H1 (cell line): ENCODE measurements at regions not wholly inside any gene's neighbourhood (a gene's known extent, or its start where the extent isn't known, plus 50 kb on each side); places are given as distances from the start of the nearest gene placed in this dataset.

Experiments
- CBX8 ChIP-seq: fragments of 300-800, 300-1000 bp; sonication (generic); IDR thresholded peaks from 2 replicates; pipeline ENCODE4 v1.7.1; 2016; ENCODE audit warnings: low read depth, low read length, borderline replicate concordance
- EGR1 ChIP-seq: IDR thresholded peaks from 2 replicates; pipeline ENCODE4 v1.6.1; 2011; ENCODE audit warnings: low read depth, low read length, borderline replicate concordance
- EP300 ChIP-seq, 2 experiments: IDR thresholded peaks; 1 replicate in 1 of 2; 2 replicates in 1 of 2; pipeline ENCODE4 v1.6.1; 2011 to 2012; ENCODE audit warnings: low read depth in 2 of 2, low read length in 2 of 2, mild to moderate bottlenecking in 2 of 2, borderline replicate concordance in 1 of 2, inconsistent platforms in 1 of 2, moderate library complexity in 1 of 2
- EZH2 ChIP-seq: fragments of 200-600 bp; sonication (generic); IDR thresholded peaks from 2 replicates; pipeline ENCODE4 v1.7.1; 2012; ENCODE audit warnings: low read depth, mild to moderate bottlenecking, moderate library complexity, low read length, inconsistent platforms; ENCODE audit not compliant: severe bottlenecking
- FOSL1 ChIP-seq: IDR thresholded peaks from 2 replicates; pipeline ENCODE4 v1.6.1; 2011; ENCODE audit warnings: mild to moderate bottlenecking, low read depth, low read length, moderate library complexity; ENCODE audit not compliant: insufficient read depth
- POLR2A ChIP-seq, 2 experiments: IDR thresholded peaks; 1 replicate in 1 of 2; 2 replicates in 1 of 2; pipeline ENCODE4 v1.6.1; 2011; ENCODE audit warnings: low read depth in 2 of 2, low read length in 2 of 2, mild to moderate bottlenecking in 2 of 2; ENCODE audit errors: control extremely low read depth in 1 of 2
- POLR2AphosphoS5 ChIP-seq: IDR thresholded peaks from 2 replicates; pipeline ENCODE4 v1.6.1; 2011; ENCODE audit warnings: low read depth, low read length
- RAD21 ChIP-seq, 2 experiments: IDR thresholded peaks in 1 of 2; conservative IDR thresholded peaks in 1 of 2; 2 replicates each; pipeline ENCODE4 v1.6.1; 2011; ENCODE audit warnings: low read depth in 2 of 2, low read length in 2 of 2, improper control_type of control experiment in 1 of 2, inconsistent platforms in 1 of 2, mild to moderate bottlenecking in 1 of 2, moderate library complexity in 1 of 2
- SP2 ChIP-seq: IDR thresholded peaks from 2 replicates; pipeline ENCODE4 v1.6.1; 2012; ENCODE audit warnings: mild to moderate bottlenecking, low read length, inconsistent platforms
- SRF ChIP-seq: IDR thresholded peaks from 2 replicates; pipeline ENCODE4 v1.6.1; 2011; ENCODE audit warnings: mild to moderate bottlenecking, low read depth, low read length, moderate library complexity
- TAF1 ChIP-seq: IDR thresholded peaks from 2 replicates; pipeline ENCODE4 v1.6.1; 2011; ENCODE audit warnings: mild to moderate bottlenecking, low read depth, low read length
- TEAD4 ChIP-seq: IDR thresholded peaks from 2 replicates; pipeline ENCODE4 v1.6.1; 2012; ENCODE audit warnings: low read depth, low read length, inconsistent platforms, mixed read lengths
- TF ChIP-seq, protein P1 (sequence below), 3 experiments: IDR thresholded peaks; 1 replicate in 2 of 3; 2 replicates in 1 of 3; pipeline versions ENCODE4 v1.5.1 to v1.6.1; 2011; ENCODE audit warnings: low read length in 3 of 3, mild to moderate bottlenecking in 3 of 3, inconsistent platforms in 2 of 3, low read depth in 1 of 3, moderate library complexity in 1 of 3; ENCODE audit not compliant: insufficient read depth in 1 of 3; ENCODE audit errors: control extremely low read depth in 1 of 3
- TF ChIP-seq, protein P2 (sequence below): IDR thresholded peaks from 2 replicates; pipeline ENCODE4 v1.6.1; 2011; ENCODE audit warnings: low read depth, mild to moderate bottlenecking, low read length; ENCODE audit not compliant: insufficient read depth

DNA sequence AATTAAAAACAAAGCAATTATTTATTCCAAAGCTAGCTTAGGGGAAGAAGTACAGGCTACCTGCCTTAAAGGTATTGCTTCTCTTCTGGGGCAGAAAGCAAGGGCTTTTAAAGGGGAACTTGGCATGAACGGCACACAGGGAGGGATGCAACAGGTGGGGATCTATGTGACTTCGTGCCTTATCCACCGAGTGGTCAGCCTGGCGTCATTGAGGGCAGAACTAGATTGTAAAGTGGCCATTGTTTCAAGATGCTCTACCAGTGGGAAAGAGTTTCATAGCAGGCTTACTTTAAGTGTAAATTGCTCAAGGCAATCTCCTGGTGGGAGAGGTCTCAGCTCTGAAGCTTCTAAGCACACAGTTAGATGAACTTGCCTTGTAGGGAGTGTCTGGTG lies 360.4 kb downstream of the ATP23 start:
- TF ChIP-seq SRF (no peak), POLR2A (IDR thresholded peaks at IDR 0.05; ENCODE audit: control extremely low read depth in 1 of 2, low read depth in 2 of 2, low read length in 2 of 2) (no peak), POLR2AphosphoS5 (no peak), TEAD4 (no peak), TAF1 (no peak), RAD21 (IDR thresholded peaks at IDR 0.05 in 1 of 2, conservative IDR thresholded peaks at IDR 0.05 in 1 of 2; ENCODE audit: low read depth in 2 of 2, low read length in 2 of 2) (no peak), EP300 (IDR thresholded peaks at IDR 0.05; ENCODE audit: borderline replicate concordance in 1 of 2, low read depth in 2 of 2, low read length in 2 of 2) (no peak), EZH2 (no peak), FOSL1 (no peak), EGR1 (no peak), CBX8 (no peak), SP2 (no peak)
- TF ChIP-seq, protein P1, sequence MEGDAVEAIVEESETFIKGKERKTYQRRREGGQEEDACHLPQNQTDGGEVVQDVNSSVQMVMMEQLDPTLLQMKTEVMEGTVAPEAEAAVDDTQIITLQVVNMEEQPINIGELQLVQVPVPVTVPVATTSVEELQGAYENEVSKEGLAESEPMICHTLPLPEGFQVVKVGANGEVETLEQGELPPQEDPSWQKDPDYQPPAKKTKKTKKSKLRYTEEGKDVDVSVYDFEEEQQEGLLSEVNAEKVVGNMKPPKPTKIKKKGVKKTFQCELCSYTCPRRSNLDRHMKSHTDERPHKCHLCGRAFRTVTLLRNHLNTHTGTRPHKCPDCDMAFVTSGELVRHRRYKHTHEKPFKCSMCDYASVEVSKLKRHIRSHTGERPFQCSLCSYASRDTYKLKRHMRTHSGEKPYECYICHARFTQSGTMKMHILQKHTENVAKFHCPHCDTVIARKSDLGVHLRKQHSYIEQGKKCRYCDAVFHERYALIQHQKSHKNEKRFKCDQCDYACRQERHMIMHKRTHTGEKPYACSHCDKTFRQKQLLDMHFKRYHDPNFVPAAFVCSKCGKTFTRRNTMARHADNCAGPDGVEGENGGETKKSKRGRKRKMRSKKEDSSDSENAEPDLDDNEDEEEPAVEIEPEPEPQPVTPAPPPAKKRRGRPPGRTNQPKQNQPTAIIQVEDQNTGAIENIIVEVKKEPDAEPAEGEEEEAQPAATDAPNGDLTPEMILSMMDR (IDR thresholded peaks at IDR 0.05; ENCODE audit: control extremely low read depth in 1 of 3, insufficient read depth in 1 of 3, low read depth in 1 of 3, low read length in 3 of 3), result no peak
- TF ChIP-seq, protein P2, sequence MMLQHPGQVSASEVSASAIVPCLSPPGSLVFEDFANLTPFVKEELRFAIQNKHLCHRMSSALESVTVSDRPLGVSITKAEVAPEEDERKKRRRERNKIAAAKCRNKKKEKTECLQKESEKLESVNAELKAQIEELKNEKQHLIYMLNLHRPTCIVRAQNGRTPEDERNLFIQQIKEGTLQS, result no peak
